DMS53 treated with DMSO at 0.1 percent for 48 hours (cell line): ENCODE measurements at regions not wholly inside any gene's neighbourhood (a gene's known extent, or its start where the extent isn't known, plus 50 kb on each side); places are given as distances from the start of the nearest gene placed in this dataset.
"Not testable (repeated sequence)": the region's sequence is repeated elsewhere in the genome, so short reads cannot be mapped to it uniquely, and the experiment has no call there.

Experiments used
- DNase-seq: peaks from one replicate; lab custom pipeline; 2025; ENCODE audit not compliant: unreplicated experiment; lab: John Stamatoyannopoulos, UW

- DNase-seq = not testable (repeated sequence)
Observed at GRCh38 chr7:65146118-65146914, 139.8 kb upstream of the ERV3-1 start.

- not testable (repeated sequence) for DNase-seq
Observed at GRCh38 chr7:65145710-65146109, 139.2 kb upstream of the ERV3-1 start.

GRCh38 chr7:65145008-65145407 lies 138.5 kb upstream of the ERV3-1 start:
- not testable (repeated sequence) for DNase-seq

GRCh38 chr7:65144557-65144956 lies 138.1 kb upstream of the ERV3-1 start:
- DNase-seq = not testable (repeated sequence)

GRCh38 chr7:65144119-65144518 lies 137.6 kb upstream of the ERV3-1 start:
- not testable (repeated sequence) for DNase-seq

- not testable (repeated sequence) for DNase-seq
Observed at GRCh38 chr7:65141894-65142293, 135.4 kb upstream of the ERV3-1 start.

GRCh38 chr7:65141405-65141778 lies 134.9 kb upstream of the ERV3-1 start:
- not testable (repeated sequence) for DNase-seq

GRCh38 chr7:65140543-65141404 lies 134.3 kb upstream of the ERV3-1 start:
- DNase-seq = not testable (repeated sequence)

- DNase-seq = not testable (repeated sequence)
Observed at GRCh38 chr7:65136850-65137249, 130.4 kb upstream of the ERV3-1 start.

- DNase-seq = not testable (repeated sequence)
Observed at GRCh38 chr7:65133087-65133486, 126.6 kb upstream of the ERV3-1 start.

GRCh38 chr7:65132256-65132655 lies 125.8 kb upstream of the ERV3-1 start:
- not testable (repeated sequence) for DNase-seq

- DNase-seq = not testable (repeated sequence)
Observed at GRCh38 chr7:65127364-65127763, 120.9 kb upstream of the ERV3-1 start.

GRCh38 chr7:65124600-65124999 lies 118.1 kb upstream of the ERV3-1 start:
- DNase-seq = not testable (repeated sequence)

- not testable (repeated sequence) for DNase-seq
Observed at GRCh38 chr7:65105650-65106203, 99.2 kb upstream of the ERV3-1 start.

- DNase-seq = not testable (repeated sequence)
Observed at GRCh38 chr7:65100499-65100898, 94.0 kb upstream of the ERV3-1 start.

- not testable (repeated sequence) for DNase-seq
Observed at GRCh38 chr7:65081669-65082055, 75.2 kb upstream of the ERV3-1 start.

GRCh38 chr7:65080799-65081668 lies 74.5 kb upstream of the ERV3-1 start:
- peak; percentile 72 for DNase-seq

- not testable (repeated sequence) for DNase-seq
Observed at GRCh38 chr7:65074959-65075358, 68.5 kb upstream of the ERV3-1 start.

GRCh38 chr7:65073160-65073559 lies 66.7 kb upstream of the ERV3-1 start:
- not testable (repeated sequence) for DNase-seq

- peak; percentile 30 for DNase-seq
Observed at GRCh38 chr7:65071854-65072431, 65.5 kb upstream of the ERV3-1 start.
